ENCODE measurements at regions not wholly inside any gene's neighbourhood (a gene's known extent, or its start where the extent isn't known, plus 50 kb on each side); places are given as distances from the start of the nearest gene placed in this dataset.
"Not testable (repeated sequence)": the region's sequence is repeated elsewhere in the genome, so short reads cannot be mapped to it uniquely, and the experiment has no call there.

DNA sequence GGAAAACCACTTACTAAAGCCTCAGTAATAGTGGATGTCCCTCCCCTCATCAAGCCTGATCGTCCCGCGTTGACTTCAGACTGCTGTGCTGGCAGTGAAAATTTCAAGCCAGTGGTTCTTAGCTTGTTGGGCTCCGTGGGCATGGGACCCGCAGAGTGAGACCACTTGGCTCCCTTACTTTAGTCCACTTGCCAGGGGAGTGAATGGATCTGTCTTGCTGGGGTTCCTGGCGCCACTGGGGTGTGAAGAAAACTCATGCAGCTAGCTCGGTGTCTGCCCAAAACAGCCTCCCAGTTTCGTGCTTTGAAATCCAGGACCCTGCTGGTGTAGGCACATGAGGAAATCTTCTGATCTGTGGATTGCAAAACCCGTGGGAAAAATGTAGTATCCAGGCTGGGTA, 480.0 kb upstream of the IZUMO3 start:
- no peak for DNase-seq

DNA sequence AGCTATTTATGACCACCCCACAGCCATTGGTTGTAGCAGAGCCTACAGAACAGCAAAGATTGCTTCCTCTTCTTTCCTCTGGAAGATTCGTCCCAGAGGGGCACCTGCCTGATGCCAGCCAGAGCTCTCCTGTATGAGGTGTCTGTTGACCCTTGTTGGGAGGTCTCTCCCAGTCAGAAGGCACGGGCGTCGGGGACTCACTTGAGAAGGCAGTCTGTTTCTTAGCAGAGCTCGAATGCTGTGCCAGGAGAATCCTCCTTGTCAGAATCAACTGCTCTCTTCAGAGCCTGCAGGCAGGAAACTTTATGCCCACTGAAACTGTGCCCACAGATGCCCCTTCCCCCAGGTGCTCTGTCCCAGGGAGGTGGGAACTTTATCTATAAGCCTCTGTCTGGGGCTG, 479.5 kb upstream of the IZUMO3 start:
- DNase-seq: no peak

DNA sequence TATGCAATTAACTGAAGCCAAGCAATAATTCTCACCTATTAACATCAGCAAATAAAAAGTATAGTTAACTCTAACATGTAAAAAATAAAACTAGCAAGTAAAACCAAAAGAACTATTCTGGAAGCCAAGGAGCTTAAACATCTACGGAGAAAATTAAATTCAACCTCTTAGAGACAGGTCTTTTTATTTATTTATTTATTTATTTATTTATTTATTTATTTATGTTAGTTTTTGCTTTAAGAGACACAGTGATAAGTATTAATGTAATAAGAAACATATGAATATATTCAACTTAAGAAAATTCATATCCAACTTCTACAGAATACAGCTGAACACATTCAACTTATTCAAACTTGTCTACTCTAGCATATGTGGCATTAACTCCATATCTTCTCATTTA, 472.1 kb upstream of the IZUMO3 start:
- no peak for DNase-seq

DNA sequence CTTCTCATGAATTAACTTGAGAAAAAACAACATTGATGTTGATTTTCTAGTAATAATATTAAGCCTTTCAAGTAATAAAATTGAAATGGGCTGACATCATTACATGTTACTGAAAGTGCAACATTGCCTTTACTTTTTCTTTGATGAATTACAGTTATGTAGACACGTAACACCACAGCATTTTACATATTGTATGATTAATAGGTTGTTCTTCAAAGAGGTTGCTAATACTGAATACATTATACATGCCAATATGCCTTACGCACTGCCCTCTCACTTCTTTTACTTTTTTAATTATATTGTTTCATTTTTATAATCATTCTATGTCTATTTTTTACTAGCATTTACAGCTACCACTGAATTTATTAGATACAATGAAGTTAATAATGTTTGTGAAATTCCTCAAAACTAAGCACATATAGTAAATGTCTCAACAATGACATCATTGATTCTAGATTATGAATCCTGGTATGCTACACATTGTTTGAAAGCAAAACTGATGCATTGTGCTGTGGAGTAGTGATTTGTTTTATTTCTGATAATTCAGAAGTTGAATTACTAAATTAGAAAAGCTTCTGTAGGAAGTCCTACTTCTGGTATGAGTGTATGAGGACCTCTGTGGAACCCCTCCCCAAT, 464.4 kb upstream of the IZUMO3 start:
- no peak for DNase-seq

DNA sequence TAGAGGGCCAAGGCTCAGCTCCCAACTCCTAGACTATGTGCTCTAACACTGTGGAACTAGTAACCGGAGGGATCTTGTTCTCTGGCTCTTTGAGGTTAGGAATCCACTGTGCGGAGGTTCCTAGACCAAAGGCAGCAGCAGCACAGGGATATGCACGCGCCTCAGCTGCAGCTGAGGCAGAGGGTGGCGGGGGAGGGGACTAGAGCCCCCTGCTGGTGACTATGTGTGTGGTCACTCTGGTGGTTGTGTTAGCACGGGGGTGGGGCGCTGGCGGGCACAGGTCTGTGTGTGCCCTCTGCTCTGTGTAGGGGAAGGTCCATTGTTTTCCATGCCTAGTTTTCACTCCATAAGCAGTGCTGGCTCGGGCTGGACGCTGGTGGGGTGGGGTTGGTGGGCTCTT, 458.0 kb upstream of the IZUMO3 start:
- no peak for DNase-seq

DNA sequence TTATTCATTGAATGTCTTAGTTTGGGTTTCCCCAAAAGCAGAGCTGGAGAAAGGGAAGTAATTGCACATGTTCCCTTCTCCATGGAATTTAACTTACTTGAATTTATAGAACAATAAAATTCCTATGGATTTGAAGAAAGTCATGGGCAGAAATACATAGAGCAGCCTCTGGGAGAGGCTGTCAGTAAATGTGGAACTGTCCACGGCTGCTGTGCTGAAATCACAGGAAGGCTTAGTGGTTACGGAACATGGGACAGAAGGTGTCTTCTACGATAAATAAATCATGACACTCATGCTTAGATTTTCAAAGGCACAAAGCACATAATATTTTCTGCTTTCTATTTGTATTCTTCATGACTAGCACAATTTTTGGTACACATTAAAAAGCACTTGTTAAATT, 440.6 kb upstream of the IZUMO3 start:
- no peak for DNase-seq

DNA sequence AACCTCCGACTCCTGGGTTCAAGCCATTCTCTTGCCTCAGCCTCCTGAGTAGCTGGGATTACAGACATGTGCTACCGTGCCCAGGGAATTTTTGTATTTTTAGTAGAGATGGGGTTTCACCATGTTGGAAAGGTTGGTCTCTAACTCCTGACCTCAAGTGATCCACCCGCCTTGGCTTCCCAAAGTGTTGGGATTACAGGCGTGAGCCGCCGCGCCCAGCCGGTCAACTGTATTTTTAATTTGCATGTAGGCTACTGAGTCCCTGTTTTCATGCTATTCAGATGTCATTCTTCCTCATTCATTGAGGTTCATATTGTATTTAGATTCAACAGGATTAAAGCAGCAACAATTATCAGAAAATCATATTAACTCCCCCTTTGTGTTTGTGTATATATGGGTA, 425.1 kb upstream of the IZUMO3 start:
- not testable (repeated sequence) for DNase-seq

DNA sequence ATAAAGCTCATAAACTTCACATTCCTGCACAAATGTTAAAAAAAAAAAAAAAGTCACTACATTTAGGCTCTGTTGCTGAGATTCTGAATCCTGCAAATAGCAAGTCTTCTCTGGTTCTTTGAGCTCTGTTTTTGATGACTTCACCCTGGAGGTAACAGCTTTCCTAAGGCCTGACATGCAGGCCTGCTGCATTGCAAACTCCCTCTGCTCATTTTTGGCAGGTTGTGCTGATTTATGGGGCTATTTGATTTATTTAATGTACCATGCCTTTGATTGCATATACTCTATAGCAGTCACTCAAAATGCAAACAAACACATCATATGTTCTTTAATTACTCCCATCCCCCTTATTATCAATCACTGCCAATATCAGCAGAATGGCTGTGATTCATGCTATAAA, 416.1 kb upstream of the IZUMO3 start:
- no peak for DNase-seq

DNA sequence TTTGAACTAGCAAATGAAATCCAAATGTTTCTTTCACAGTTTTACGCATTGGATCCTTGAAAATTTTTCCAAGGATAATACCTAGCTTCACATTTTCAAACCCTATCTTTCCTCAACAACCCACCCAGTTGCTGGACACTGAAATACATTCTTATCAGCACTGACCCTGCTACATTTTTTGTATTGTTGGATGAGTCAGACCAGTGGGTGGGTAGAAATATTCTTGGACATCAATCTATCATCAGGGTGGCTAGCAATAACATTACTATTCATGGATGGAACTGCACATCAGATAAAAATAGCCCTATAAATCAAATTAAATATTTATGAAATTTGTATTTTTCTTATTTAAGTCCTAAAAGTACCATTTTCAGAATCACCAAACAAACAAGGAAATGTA, 407.4 kb upstream of the IZUMO3 start:
- DNase-seq: no peak

DNA sequence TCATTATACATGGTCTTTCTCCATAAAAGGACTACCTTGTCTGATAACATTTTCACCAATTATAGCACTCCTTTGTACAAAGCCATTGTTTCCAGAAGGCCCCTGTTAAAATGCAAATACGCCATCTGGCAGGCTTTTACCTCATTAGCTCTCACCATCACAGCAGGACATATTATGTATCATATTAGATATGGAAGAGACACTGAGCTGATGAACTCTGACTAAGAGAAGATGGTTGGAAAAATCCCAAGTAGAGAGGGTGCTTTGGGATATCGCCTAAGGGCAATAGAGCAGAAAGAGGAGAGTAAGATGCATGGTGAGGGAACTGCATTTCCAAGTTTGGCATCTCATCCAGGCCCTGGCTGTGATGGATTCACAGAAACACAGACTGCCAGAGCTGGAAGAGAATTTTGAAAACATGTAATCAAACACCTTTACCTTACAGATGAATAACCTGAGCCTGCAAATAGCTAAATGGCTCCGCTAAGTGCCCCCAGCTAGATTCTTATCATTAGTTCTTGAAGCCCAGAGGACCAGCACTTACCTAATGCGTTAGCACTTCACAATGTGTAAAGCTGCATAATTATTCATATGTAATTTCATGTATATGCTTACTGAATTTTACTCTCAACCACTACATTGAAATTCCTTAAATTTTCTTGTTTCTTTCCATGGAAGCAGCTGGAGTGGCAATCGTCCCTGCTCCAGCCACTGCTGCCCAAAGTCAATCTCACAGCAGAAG, 393.6 kb upstream of the IZUMO3 start:
- peak; percentile 38 for DNase-seq

DNA sequence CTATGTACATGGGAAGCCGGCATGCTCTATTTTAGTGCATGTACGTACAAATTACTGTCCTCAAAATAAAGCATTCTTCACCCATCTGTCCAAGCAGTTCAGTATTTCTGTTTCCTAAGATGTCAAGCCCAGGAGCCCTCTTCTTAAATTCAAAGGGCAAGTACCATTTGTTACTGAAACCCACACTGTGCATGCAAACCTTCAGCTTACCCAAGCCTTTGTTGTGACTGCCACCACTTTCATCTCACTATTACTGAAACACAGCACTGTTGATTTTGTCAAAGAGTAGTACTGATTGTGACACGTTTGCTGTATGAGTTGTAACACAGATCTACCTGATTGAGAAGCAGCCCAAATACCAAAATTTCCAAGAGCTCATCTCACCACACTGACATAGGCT, 390.4 kb upstream of the IZUMO3 start:
- no peak for DNase-seq

DNA sequence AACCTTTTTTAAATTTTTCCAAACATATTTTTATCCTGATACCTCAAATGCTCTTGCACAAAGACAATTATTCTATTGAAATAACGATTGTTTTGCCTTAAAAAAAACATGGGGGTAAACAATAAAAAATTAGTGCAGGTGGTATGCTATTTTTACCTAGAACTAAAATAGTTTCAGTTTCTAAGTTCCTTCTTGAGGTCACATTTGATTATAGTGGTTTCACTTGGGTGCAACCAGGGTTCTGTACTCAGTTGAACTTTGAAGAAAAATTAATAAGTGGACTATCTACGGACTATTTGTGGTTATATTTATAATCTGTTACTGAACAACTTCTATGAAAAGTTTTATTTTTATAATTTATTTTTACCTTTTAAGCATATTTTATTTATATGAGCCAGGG, 387.1 kb upstream of the IZUMO3 start:
- DNase-seq: no peak

DNA sequence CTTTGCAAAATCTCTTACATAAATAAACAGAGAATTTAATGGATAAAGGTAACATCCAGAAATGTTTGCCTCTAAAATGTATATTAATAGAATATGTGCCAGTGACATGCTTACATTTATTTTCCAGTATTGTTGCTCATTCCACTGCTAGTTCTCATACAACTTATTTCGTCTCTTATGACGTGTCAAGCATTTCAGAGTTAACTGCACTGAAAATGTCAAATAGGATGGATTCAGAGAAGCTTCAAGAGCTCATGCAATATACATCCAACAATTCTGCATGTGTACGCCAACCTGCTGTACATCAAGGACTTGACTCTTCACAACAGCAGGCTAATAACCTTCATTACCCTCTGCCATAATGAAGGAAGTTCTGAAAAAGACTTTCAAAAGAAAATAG, 386.2 kb upstream of the IZUMO3 start:
- no peak for DNase-seq

DNA sequence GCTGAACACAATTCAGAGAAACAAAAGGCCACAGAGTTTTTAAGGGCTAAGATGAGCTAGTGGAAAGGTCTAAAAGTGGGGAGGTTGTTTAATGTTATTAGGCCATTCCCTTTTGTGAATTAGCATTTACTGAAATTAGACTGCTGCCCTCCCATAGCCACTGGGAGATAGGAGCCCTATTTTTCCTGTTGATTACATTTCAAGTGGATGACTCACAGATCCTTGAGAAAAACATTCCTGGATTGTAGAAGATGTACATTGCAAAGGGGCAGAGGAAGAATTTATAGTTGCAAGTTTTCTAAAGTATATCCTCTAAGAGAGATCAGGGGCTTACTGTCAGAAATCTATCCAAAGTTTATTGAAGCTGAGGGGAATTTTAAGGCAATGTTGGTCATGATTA, 367.1 kb upstream of the IZUMO3 start:
- DNase-seq: no peak

DNA sequence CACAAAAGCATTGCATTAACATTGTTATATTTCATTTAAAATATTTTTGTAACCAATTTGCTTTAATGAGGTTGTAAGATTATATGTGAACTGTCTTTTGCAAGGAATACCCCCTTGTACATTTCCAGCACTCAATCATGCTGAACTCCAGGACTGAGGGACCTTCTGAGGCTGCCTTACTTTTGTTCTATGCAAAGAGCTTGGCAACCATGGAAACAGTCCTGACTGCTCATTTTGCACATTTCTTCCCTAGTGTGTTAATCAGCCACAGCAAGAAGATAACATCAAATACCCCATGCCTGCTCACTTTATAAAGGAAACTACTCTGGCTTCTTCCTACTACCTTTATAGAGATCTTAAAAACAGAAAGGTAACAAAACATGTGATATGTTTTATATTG, 355.6 kb upstream of the IZUMO3 start:
- DNase-seq: no peak

DNA sequence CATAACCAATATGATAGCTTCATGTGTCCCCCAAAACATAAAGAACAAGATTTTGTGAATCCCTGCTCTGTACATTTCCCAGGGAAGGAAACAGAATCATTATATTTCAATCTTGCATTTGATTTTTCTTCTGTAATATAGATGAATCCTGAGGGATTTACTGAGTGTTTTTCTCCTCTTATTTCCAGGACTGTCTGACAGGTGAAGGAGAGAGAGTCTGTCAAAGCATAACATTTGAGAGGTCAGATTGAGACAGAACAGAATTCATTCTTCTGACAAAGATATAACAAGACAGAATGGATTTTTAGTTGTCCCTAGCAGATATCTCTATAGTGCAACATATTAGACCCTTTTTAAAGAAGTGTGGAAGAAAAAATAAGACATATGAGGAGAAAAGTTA, 354.5 kb upstream of the IZUMO3 start:
- no peak for DNase-seq

DNA sequence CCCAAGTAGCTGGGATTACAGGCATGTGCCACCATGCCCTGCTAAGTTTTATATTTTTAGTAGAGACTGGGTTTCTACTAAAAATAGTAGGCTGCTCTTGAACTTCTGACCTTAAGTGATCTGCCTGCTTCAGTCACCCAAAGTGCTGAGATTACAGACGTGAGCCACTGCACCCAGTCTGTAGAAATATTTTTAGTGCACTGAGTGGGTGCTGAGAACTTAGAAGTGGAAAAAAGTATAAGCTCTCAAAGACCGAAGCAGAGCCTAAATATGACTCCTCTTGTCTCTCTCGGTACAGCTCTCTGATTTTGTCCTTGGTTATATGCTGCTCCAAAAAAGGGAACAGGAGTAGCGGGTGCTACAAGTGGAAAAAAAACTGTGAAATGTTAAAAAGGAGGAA, 353.8 kb upstream of the IZUMO3 start:
- DNase-seq: peak; percentile 8

DNA sequence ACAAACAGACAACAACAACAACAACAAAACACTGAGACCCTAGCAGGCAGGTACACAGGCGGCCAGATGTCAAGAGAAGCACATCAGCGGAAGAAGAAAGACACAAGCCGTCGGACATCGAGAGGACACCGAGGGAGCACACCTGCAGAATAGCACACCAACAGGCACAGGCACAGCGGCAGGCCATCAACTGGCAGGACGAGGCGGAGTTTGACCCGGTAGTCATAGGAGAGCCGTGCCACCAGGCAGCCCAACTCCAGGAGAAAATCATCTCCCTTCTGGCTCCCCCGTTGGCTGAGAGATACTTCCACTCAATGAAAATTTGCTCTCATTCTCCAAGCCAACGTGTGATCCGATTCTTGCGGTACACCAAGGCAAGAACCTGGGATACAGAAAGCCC, 352.1 kb upstream of the IZUMO3 start:
- DNase-seq: no peak

DNA sequence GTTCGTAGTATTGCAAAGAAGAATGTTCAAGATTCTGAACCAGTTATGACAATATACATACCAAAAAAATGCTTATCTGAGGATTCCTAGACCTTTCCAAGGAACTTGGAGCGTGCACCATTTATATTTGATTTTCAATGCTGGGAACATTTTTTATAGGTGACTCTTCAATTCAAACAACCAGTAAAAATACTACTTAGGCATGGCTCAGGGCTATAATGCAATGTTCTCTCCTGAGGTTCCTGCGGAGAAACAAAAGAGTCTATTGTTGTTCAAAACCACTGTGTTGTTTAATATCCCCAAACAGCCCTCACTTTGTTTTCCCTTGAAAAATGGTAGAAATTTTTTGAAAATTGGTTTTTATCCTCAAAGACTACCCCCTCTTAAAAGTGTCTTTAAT, 335.7 kb upstream of the IZUMO3 start:
- DNase-seq: no peak

DNA sequence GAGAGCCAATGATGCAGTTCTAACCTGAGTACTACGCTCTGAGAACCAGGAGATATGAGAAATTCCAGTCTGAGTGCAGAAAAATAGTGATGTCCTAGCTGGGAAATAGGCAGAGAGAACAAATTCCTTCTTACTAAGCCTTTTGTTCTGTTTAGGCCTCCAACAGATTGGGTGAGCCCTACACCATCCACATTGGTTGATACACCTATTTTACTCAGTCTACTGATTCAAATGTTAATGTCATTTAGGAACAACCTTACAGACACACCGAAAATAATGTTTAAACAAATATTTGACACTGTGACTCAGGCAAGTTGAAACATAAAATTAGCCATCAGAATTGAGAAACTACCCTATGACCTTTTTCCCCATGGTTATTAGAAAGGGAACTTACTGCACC, 333.9 kb upstream of the IZUMO3 start:
- no peak for DNase-seq

DNA sequence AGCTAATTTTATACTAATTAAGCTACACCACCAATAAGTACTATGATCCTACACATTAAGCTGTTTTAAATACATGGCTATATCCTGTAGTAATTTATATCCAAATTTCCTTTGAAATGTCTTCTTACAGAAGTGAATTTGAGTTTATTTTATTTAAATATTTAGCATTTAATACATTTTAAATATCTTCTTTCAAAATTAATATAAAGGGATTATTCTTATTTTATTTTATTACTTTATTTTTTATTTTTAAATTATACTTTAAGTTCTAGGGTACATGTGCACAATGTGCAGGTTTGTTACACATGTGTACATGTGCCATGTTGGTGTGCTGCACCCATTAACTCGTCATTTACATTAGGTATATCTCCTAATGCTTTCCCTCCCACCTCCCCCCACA, 310.9 kb upstream of the IZUMO3 start:
- not testable (repeated sequence) for DNase-seq

DNA sequence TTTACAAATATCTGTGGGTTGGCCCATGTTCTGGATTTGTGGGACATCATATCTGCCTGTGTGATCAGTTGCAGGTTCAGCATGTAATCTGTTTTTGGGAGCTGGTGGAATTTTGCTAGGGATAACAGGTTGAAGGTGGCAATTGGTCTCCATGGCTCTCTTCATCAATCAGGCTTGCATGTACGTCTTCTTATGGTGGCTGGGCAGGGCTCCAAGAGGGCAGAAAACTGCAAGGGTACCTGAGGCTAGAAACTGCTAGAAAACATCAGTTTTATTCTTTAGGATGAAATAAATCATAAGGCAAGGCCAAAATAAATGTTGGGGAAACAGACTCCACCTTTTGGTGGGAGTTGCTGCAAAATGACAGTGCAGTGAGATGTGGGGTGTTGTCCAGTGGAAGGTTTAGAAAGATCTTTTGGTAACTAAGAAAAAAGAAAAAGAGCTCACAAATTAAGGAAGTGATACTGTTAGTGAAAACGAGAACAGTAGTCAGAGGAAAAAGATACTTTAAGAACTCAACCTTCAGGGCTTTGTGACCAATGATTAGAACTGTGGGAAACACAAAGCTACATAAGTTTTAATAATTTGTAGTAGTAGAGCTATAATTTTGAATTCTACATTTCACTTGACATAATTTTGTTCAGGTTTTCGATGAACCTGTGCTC, 300.7 kb upstream of the IZUMO3 start:
- DNase-seq: no peak

DNA sequence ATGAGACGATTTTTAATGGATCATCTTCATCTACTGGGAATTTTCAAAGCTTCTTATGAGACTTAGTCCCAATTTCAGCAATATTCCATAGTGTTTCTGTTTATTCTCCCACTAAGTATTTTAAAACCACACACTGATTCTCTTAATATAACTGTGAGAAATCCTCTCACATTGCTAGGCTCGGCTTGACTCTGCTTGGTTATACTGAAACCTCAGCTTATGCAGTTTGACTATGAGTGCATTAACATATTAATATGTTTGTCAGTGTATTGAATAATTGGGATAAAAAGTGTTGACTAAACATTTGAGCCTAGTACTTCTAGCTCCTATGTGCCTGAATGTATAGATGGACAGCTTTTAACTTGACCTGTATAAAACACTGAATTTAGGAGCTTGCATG, 298.5 kb upstream of the IZUMO3 start:
- no peak for DNase-seq

DNA sequence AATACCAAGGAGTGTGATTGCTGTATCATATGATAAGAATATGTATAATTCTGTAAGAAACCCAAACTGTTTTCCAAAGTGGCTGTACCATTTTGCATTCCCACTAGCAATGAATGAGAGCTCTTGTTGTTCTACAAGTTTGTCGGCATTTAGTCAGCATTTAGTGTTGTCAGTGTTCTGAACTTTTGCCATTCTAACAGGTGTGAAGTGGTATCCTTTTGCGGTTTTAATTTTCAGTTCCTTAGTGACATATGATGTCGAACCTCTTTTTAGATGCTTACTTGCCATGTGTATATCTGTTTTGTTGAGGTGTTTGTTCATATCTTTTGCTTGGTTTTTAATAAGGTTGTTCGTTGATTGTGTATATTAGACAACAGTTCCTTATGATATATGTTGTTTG, 296.3 kb upstream of the IZUMO3 start:
- no peak for DNase-seq

DNA sequence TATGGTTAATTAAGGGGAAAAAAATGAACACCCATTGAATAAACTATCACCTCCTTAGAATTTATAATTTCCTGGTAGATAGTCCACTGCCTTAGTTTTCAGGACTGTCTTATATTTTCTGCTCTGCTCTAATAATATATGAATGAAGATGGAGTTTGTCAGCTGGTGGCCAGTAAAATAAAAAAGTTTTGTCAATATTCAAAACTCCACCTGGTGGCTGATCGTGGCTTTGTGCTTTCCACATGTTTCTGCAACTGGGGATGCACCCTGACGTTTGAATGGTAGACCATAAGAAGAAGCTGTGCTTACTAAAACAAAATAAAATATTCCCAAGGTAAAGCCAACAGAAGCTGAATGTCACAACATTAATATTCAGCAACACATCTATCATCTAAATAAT, 286.6 kb upstream of the IZUMO3 start:
- DNase-seq: peak; percentile 24

Measured in NCI-H82 (cell line).